GM18520 (cell line): ENCODE measurements at regions not wholly inside any gene's neighbourhood (a gene's known extent, or its start where the extent isn't known, plus 50 kb on each side); places are given as distances from the start of the nearest gene placed in this dataset.
"Not testable (repeated sequence)": the region's sequence is repeated elsewhere in the genome, so short reads cannot be mapped to it uniquely, and the experiment has no call there.

Source experiments
- ATAC-seq: cut with Tn5 transposase; IDR thresholded peaks from one replicate; pipeline ENCODE4 v1.9.1; 2021; ENCODE audit not compliant: unreplicated experiment

GRCh38 chr4:112086036-112086434 lies 59.2 kb upstream of the FAM241A start:
- ATAC-seq: no peak

- ATAC-seq: not testable (repeated sequence)
These were observed 58.6 kb upstream of the FAM241A start for GRCh38 chr4:112086661-112087060.

GRCh38 chr4:112092330-112092729 lies 52.9 kb upstream of the FAM241A start:
- ATAC-seq: not testable (repeated sequence)

GRCh38 chr4:112093636-112094202 lies 51.5 kb upstream of the FAM241A start:
- ATAC-seq: peak; percentile 78

GRCh38 chr4:112094330-112094729 lies 50.9 kb upstream of the FAM241A start:
- no peak for ATAC-seq
